GM19035 (cell line): ENCODE measurements at regions not wholly inside any gene's neighbourhood (a gene's known extent, or its start where the extent isn't known, plus 50 kb on each side); places are given as distances from the start of the nearest gene placed in this dataset.
A peak's percentile ranks its signal among the peaks of the same experiment; 100 is the strongest.

Experiments used
- ATAC-seq: cut with Tn5 transposase; IDR thresholded peaks from one replicate; pipeline ENCODE4 v1.9.1; 2021; ENCODE audit not compliant: unreplicated experiment

GRCh38 chrY:19167319-19168201, 394.0 kb upstream of the HSFY2 start:
- no peak for ATAC-seq

- ATAC-seq: no peak
Observed at GRCh38 chrY:19148783-19149182, 375.2 kb upstream of the HSFY2 start.

GRCh38 chrY:19146296-19146695, 372.8 kb upstream of the HSFY2 start:
- ATAC-seq: no peak

GRCh38 chrY:19142093-19142492, 368.6 kb upstream of the HSFY2 start:
- no peak for ATAC-seq

DNA sequence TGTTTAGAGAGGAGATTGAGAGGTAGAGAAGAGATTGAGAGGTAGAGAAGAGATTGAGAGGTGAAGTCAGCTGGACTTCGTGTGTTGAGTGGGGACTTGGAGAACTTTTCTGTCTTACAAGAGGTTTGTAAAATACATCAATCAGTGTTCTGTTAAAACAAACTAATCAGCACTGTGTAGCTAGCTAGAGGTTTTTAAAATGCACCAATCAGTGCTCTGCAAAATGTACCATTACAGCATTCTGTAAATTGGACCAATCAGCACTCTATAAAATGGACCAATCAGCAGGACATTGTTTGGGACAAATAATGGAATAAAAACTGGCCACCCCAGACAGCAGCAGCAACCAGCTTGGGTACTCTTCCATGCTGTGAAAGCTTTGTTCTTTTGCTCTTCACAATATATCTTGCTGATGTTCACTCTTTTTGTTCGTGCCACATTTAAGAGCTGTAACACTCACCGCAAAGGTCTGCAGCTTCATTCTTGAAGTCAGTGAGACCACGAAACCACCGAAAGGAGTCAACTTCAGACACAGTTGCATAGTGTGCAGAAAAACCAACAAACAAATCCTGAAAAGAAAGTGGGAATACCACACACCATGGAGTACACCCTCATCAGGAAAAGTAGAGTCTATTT, 366.9 kb upstream of the HSFY2 start:
- ATAC-seq: no peak

- no peak for ATAC-seq
Observed at GRCh38 chrY:19134426-19134825, 360.9 kb upstream of the HSFY2 start.

DNA sequence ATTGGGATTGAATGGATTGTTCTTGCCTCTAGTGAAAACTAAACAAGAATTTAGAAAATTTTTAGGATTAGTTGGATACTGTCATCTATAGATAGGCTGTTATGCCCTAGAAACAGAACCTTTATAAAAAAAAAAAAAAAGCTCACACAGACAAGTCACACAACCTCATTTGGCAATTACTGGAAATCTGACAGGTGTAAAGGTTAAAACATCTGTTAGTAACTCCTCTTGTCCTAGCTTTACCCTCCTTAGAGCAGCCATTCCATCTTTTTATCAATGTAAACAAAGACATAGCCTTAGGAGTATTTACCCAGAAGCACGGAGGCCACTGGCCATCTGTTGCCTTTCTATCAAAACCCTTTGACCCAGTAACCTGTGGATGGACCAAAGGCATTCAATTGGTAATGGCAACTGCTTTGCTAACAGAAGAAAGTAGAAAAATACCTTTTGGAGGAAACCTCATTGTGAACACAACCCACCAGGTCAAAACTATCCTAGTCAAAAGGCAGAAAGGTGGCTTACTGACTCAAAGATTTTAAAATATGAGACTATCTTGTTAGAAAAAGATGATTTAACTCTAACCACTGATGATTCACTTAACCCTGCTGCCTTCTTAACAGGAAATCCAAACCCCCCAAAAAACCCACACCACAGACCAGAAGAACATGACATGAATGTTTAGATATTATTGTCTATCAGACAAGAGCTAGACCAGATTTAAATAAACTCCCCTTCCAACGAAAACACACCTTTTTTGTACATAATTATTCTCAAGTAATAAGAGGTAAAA, 357.2 kb upstream of the HSFY2 start:
- no peak for ATAC-seq

- no peak for ATAC-seq
Observed at GRCh38 chrY:19126889-19127288, 353.4 kb upstream of the HSFY2 start.

GRCh38 chrY:19124609-19125008, 351.1 kb upstream of the HSFY2 start:
- ATAC-seq: no peak

DNA sequence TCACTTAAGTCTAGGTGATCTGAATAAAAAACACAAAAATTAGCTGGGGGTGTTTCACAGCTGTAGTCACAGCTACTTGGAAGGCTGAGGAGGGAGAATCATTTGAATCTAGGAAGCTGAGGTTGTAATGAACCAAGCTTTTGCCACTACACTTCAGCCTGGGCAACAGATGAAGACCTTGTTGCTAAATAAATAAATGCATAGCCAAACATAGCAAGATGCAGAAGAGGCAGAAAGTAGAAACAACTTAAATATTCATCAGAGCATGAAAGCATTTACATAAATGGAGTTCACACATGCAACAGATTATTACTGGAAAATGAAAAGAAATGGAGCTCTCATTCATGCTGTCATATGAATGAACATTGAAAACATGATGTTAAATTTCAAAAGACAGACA, 348.9 kb upstream of the HSFY2 start:
- no peak for ATAC-seq

DNA sequence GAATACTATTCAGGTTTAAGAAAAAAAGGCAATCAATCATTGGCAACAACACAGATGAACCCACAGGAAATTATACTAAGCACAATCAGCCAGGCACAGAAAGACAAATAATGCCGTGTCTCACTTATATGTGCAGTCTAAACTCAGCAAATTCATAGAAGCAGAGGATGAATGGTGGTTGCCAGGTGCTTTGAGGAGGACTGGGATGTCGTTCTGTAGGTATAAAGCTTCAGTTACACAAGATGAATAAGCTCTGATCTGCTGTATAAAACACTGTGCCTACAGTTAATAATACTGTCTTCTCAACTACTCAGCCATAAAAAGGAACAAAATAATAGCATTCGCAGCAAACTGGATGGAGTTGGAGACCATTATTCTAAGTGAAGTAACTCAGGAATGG, 324.8 kb upstream of the HSFY2 start:
- ATAC-seq: no peak

DNA sequence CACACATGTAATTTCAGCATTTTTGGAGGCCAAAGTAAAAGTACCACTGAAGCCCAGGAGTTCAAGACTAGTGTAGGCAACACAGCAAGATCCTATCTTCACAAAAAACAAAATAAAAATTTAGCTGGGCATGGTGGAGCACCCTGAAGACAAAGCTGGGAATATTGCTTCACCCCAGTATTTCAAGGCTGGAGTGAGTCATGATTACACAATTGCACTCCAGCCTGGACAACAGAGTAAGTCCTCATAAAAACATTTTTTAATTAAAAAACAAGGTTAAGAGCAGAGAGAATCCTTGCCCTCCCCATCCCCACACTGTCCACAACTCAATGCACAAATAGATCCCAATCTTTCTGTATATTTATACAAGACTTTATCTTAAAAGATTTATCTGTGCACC, 321.9 kb upstream of the HSFY2 start:
- ATAC-seq: no peak

GRCh38 chrY:19083006-19083405, 309.5 kb upstream of the HSFY2 start:
- ATAC-seq: no peak

DNA sequence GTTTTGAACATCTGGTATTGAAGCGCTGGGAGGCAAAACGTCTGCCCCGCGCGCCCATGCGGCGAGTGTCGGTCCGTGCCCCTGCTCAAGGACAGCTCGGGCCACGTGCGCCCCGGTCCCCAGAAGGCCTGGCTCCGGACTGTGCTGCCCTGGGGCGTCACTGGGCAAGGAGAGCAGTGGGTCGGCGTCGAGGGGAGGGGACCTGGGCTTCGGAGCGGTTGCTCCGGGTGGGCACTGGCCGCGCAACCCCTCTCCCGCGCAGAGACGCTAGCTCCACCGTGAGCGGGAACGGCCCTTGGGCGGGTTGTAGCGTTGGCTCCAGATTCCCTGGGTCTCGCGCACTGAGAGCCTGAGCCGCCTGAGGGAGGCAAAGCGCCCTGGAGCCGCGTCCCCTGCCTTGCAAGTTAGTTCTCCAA, 304.2 kb upstream of the HSFY2 start:
- ATAC-seq: peak; percentile 33

DNA sequence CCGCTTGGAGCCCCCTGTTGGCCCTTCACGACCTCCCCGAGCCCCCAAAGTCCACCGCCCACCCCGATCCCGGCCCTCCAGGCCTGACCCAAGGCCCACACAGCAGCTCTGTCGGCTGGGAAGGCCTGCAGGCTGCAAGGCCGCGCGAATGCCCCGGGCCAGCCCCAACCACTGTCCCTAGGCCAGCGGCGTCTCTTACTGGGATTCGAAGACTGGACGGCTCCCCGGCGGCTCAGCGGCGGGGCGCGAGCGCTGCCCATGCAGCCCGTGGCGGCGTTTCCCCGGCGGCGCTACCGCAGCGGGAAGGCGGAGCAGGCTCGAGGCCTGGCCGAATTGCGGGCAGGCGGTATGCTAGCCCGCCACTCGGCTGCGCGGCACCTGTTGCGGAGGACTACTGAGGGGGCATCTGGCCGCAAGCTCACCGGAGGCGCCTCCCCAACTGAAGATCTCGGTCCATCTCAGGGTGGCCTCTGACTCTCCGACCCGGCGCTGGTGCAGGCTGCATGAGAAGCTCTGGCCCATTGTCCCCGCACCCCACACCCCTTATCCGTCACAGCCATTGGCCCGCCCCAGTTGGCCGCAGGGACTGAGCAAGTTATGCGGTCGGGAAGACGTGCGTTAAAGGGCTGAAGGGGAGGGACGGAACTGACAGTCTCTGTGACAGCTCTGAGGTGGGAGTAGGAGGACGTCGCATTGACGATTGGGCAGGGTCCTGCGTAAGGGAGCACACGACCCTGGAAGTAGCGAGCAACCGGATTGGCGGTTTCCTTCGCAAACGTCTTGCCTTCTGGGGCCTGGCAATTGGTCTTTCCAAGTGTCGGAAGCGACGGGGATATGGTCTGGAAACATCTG, 303.5 kb upstream of the HSFY2 start:
- ATAC-seq: peak; percentile 64

DNA sequence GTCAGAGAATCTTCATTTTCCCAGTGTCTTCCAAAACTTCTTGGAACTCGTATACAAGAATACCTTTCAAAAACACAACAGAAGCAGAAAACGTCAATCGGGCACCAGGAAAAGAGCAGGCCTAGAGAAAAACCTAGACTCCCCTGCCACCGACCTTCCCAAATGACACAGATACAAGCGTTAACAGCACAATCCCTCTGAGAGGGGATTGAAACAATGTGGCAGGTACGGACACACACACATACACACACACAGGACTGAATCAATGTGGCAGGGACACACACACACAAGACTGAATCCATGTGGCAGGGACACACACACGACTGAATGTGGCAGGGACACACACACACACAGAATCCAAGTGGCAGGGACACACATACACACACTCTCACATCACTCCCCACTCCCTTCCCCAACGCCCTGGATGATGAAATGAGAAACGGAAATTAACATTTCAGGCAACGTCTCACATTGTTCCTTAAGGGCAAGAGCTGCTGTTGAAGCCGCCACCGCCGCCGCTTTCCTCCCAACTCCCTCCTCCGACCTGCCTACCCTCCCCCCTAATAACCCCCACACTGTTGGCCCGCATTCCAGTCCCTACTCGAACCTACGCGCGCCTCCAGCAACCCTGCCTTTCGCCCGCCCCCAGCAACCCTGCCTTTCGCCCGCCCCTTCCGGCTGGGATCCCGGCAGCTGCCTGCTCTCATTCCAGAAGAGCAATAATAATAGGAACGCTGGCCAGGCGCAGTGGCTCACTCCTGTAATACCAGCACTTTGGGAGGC, 302.1 kb upstream of the HSFY2 start:
- no peak for ATAC-seq

- ATAC-seq: no peak
Observed at GRCh38 chrY:19067435-19067834, 293.9 kb upstream of the HSFY2 start.

DNA sequence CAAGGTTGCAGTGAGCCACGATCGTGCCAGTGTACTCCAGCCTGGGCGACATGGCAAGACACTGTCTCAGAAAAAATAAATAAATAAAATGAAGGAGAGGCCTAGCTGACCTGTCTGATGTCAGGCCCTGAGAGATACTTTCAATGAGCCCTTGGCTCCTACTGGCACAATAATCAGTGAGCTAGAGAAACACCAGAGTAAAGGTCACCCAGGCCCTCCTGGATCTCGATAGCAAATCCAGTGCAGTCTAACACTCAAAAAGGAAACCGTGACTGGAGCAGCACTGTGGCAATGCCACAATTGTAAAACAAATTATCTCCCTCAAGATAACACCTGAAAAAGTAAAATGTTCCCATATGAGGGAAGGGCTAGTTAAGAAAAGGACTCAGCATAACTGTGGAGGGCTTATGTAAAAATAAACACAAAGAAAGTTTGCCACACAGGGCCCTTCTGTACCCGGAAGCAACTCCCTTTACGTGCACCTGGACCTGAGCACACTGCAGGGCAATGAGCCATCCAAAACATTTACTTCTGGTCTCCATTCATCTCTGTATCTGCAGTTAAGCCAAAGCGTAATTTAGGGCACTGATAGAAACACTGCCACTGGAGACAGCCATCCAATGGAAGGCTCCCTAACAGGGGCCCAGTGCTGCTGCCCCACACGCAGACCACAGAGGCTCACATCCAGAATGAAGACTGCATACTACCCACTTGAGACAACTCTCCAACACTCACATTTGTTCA, 293.1 kb upstream of the HSFY2 start:
- ATAC-seq: no peak

DNA sequence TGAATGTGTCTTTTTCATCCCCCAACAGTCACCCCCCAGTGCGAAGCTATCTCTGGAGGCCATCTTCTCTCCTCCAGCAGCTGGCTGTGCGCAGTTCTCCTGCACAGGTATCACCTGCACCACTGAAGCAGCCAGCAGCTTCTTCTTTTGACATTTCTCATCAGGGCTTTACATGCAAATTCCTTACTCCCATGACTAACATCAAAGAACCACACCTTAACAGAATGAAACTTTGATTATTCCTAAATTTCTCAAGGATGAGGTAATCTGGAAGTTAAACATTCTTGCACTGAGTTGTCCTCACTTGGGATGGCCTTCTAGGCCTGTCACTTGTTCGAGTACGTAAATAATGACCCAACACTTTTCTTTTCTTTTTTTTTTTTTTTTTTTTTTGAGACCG, 291.6 kb upstream of the HSFY2 start:
- no peak for ATAC-seq
